GM06990 (cell line): ENCODE measurements at regions not wholly inside any gene's neighbourhood (a gene's known extent, or its start where the extent isn't known, plus 50 kb on each side); places are given as distances from the start of the nearest gene placed in this dataset.

Experiments used
- DNase-seq: peaks from one replicate; pipeline ENCODE4 v3.0.0-alpha.2; 2011; ENCODE audit not compliant: insufficient read length; ENCODE audit errors: extremely low read depth
- H3K27me3 ChIP-seq: replicated peaks from 2 replicates; pipeline ENCODE4 v1.6.0; 2011; ENCODE audit warnings: low read length; ENCODE audit not compliant: control insufficient read depth, insufficient read depth
- H3K36me3 ChIP-seq: 2 replicates; pipeline ENCODE4 v1.5.1; 2011; ENCODE audit warnings: low read length; ENCODE audit not compliant: control insufficient read depth, insufficient read depth
- H3K4me3 ChIP-seq: replicated peaks from 2 replicates; pipeline ENCODE4 v1.5.1; 2011; ENCODE audit warnings: low read depth, mild to moderate bottlenecking, control low read depth, low read length
- TF ChIP-seq, protein P1 (sequence below): IDR thresholded peaks from 2 replicates; pipeline ENCODE4 v1.5.1; 2011; ENCODE audit warnings: low read length, control low read depth, mild to moderate bottlenecking, inconsistent platforms; ENCODE audit not compliant: insufficient read depth, poor library complexity, severe bottlenecking

DNA sequence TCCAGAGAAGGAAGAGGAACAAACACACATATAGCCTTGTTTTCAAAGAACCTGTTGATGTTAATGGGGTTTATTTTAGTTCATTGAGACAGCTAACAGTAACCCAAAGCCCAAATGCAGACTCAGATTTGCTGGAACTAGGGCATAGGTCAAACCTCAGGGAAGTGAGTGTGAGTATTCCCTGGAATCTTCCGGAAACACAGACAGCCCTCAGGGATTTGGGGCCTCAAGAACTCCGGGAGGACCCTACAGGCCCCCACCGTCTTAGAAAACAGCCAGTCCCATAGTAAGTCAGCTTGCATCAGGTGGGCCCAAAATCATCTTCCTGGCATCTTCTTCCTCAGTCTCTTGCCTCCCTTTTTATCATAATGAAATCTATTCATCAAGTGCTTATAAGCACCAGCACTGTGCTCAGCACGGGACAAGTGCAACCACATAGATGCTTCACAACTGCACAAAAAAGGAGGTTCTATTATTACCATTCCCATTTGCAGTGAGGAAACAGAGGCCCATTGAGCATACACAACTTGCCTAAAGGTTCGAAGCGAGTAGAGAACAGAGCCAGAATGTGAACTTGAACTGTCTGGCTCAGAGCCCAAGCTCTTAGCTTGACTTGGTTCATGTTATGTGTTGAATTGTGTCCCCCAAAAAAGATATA is 50.2 kb upstream of the BCL11A start:
- TF ChIP-seq, protein P1, sequence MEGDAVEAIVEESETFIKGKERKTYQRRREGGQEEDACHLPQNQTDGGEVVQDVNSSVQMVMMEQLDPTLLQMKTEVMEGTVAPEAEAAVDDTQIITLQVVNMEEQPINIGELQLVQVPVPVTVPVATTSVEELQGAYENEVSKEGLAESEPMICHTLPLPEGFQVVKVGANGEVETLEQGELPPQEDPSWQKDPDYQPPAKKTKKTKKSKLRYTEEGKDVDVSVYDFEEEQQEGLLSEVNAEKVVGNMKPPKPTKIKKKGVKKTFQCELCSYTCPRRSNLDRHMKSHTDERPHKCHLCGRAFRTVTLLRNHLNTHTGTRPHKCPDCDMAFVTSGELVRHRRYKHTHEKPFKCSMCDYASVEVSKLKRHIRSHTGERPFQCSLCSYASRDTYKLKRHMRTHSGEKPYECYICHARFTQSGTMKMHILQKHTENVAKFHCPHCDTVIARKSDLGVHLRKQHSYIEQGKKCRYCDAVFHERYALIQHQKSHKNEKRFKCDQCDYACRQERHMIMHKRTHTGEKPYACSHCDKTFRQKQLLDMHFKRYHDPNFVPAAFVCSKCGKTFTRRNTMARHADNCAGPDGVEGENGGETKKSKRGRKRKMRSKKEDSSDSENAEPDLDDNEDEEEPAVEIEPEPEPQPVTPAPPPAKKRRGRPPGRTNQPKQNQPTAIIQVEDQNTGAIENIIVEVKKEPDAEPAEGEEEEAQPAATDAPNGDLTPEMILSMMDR: no peak
- H3K4me3 ChIP-seq: no peak overlapping the region
- H3K27me3 ChIP-seq: no peaks in the 10 kb centered on the region
- no peaks in the 10 kb centered on the region for H3K36me3 ChIP-seq
- no peak for DNase-seq

DNA sequence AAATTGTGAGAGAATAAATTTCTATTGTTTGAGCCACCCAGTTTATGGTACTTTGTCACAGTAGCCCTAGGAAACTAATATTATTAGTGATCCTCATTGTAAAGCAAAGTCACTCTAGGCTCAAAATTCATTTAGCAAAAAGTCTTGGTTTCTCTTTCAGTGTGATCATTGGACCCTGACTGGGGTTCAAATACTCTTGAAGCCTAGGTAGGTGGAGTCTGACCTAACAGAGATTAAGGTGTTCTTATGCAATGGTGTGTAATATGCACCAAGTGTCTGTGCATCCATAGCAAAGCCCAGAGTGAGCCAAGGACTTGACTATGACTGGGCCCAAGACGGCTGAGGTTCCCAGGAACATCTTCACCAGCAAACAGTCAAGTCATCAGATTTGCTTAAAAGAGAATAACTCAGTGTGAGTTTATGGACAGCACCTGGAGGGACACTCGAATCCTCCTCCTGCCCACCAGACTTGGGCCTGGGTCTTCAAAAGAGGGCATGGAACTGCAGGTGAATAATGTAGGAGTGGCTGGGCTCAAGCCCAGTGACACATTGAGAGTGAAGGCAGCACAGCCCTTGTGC is 51.1 kb upstream of the BCL11A start:
- Histone ChIP-seq H3K27me3 (no peaks in the 10 kb centered on the region), H3K36me3 (no peaks in the 10 kb centered on the region), H3K4me3 (no peak overlapping the region)
- peak; percentile 9 for DNase-seq
- TF ChIP-seq, protein P1: no peak

DNA sequence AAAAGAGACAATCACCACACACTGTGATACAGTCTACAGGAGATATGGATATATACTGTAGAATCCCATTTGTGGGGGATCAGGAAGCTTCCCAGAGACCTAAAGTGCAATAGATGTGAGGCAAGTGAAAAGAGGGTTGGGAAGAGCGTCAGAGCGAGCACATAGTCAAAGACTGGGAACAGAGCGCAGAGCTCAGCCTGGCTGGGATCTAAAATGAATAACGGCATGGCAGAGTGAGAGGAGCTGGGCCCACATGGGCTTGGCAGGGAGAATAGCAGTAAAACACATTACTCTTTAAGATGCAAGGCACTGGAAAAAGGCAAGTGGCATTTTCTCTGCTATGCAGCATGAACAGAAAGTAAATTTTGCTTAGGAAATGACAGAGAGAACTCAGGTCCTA is 52.4 kb upstream of the BCL11A start:
- TF ChIP-seq, protein P1: no peak
- H3K27me3 ChIP-seq: no peaks in the 10 kb centered on the region
- DNase-seq: no peak
- H3K4me3 ChIP-seq: no peak overlapping the region
- H3K36me3 ChIP-seq: no peaks in the 10 kb centered on the region

DNA sequence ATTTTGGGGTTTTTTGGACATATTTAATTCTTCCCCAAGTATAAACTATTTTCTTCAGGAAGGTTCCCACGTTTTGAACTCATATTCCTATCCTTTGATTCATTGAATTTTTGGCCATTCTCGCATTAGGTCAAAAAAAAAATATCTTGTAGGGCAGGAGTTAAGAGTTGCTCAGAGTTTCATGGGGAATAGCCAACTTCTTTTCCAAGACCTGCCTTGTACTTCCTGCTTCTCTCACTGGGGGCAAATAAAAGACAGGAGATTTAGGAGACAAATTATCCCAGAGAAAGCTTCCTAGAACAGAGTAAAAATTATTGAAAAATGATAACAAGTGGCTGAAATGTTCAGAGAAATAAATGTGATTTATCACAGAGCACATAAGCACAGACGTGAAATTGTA is 55.2 kb upstream of the BCL11A start:
- Histone ChIP-seq H3K27me3 (peaks cover 1% of the 10 kb centered on the region; the same call in 1 of the 2 replicates), H3K36me3 (no peaks in the 10 kb centered on the region), H3K4me3 (no peak overlapping the region)
- TF ChIP-seq, protein P1: no peak
- no peak for DNase-seq

DNA sequence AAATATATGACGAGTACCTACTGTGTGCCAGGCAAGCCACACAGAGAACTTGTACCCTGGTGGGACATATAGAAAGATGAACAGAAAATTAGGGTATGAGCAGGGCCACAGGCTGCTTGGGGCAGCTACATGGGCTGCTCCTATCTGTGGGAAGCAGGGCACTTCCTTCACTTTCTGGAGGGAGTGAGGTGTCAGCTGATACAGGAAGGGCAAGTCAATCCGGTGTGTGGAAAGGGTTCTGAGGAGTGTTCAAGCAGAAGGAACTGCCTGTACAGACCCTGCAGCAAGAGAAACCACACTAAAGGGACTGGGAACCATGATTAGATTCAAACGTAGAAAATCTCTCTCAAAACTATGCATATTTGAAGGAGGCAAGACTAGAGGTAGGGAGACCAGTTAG is 58.6 kb upstream of the BCL11A start:
- Histone ChIP-seq H3K27me3 (peaks cover 1% of the 10 kb centered on the region; the same call in 1 of the 2 replicates), H3K36me3 (no peaks in the 10 kb centered on the region), H3K4me3 (no peak overlapping the region)
- TF ChIP-seq, protein P1: no peak
- DNase-seq: no peak
